Keratinocyte (primary cell): ENCODE measurements at regions not wholly inside any gene's neighbourhood (a gene's known extent, or its start where the extent isn't known, plus 50 kb on each side); places are given as distances from the start of the nearest gene placed in this dataset.

Experiments used
- DNase-seq: peaks from one replicate; pipeline ENCODE4 v3.0.0-alpha.2; 2011; ENCODE audit warnings: low read depth, missing footprints, low spot score
- FAIRE-seq: peaks from 2 replicates; lab custom pipeline; 2011; peaks lifted over from hg19 to GRCh38; lab: Jason Lieb, UNC
- H2AFZ ChIP-seq: 2 replicates; pipeline ENCODE4 v1.6.0; 2012; ENCODE audit warnings: low read length, control low read depth, inconsistent platforms; ENCODE audit not compliant: control insufficient read depth
- H3K27ac ChIP-seq: 2 replicates; pipeline ENCODE4 v1.5.1; 2011; ENCODE audit warnings: low read length; ENCODE audit not compliant: control insufficient read depth, insufficient read depth
- H3K27me3 ChIP-seq: 3 replicates; pipeline ENCODE4 v1.6.0; 2011; ENCODE audit warnings: low read length; ENCODE audit not compliant: control insufficient read depth, insufficient read depth; ENCODE audit errors: extremely low read depth
- H3K36me3 ChIP-seq, 2 experiments: 2 replicates in 1 of 2; 3 replicates in 1 of 2; pipeline ENCODE4 v1.5.1; 2011; ENCODE audit warnings: low read length in 2 of 2, mild to moderate bottlenecking in 1 of 2; ENCODE audit not compliant: control insufficient read depth in 2 of 2, insufficient read depth in 2 of 2; ENCODE audit errors: extremely low read depth in 1 of 2
- H3K4me1 ChIP-seq: 3 replicates; pipeline ENCODE4 v1.5.1; 2011; ENCODE audit warnings: low read length; ENCODE audit not compliant: control insufficient read depth, insufficient read depth; ENCODE audit errors: extremely low read depth
- H3K4me2 ChIP-seq: 3 replicates; pipeline ENCODE4 v1.6.0; 2011; ENCODE audit warnings: low read depth, low read length; ENCODE audit not compliant: control insufficient read depth, insufficient read depth; ENCODE audit errors: extremely low read depth
- H3K4me3 ChIP-seq, 3 experiments: fragments of 200-600 bp in 1 of 3; sonication (generic) in 1 of 3; 2 replicates in 2 of 3; 3 replicates in 1 of 3; pipeline ENCODE4 v1.5.1; 2011 to 2016; ENCODE audit warnings: low read length in 3 of 3, mild to moderate bottlenecking in 3 of 3, control low read depth in 2 of 3, inconsistent platforms in 1 of 3, low read depth in 1 of 3, mixed read lengths in 1 of 3, mixed run types in 1 of 3, moderate library complexity in 1 of 3; ENCODE audit not compliant: control insufficient read depth in 2 of 3, insufficient read depth in 2 of 3; ENCODE audit errors: extremely low read depth in 1 of 3
- H3K79me2 ChIP-seq: 2 replicates; pipeline ENCODE4 v1.6.0; 2012; ENCODE audit warnings: low read length; ENCODE audit not compliant: control insufficient read depth, insufficient read depth
- H3K9ac ChIP-seq: 3 replicates; pipeline ENCODE4 v1.6.0; 2011; ENCODE audit warnings: low read length; ENCODE audit not compliant: control insufficient read depth, insufficient read depth; ENCODE audit errors: extremely low read depth
- H3K9me1 ChIP-seq: 3 replicates; pipeline ENCODE4 v1.6.0; 2011; ENCODE audit warnings: low read length; ENCODE audit not compliant: control insufficient read depth, insufficient read depth; ENCODE audit errors: extremely low read depth
- H3K9me3 ChIP-seq: 2 replicates; pipeline ENCODE4 v1.5.1; 2012; ENCODE audit warnings: low read depth, low read length; ENCODE audit not compliant: control insufficient read depth
- H4K20me1 ChIP-seq: 3 replicates; pipeline ENCODE4 v1.6.0; 2011; ENCODE audit warnings: low read length; ENCODE audit not compliant: control insufficient read depth, insufficient read depth; ENCODE audit errors: extremely low read depth
- EZH2 ChIP-seq: IDR thresholded peaks from one replicate; pipeline ENCODE4 v1.6.1; 2012; ENCODE audit warnings: inconsistent platforms, mild to moderate bottlenecking, low read length, moderate library complexity
- dilution Hi-C: fragments of 300-500 bp; cut with MboI; formaldehyde crosslinking; loops from one replicate; pipeline ENCODE4 v1.7.0; 2020; ENCODE audit warnings: low sequenced_read_pairs; ENCODE audit not compliant: extremely low pct_ligation_motif_present
- TF ChIP-seq, protein P1 (sequence below), 3 experiments: IDR thresholded peaks in 1 of 3; conservative IDR thresholded peaks in 1 of 3; optimal IDR thresholded peaks in 1 of 3; 2 replicates in 2 of 3; 3 replicates in 1 of 3; pipeline versions ENCODE3 to v1.5.1; 2011; ENCODE audit warnings: low read length in 3 of 3, mild to moderate bottlenecking in 3 of 3, moderate library complexity in 2 of 3, control low read depth in 1 of 3, inconsistent platforms in 1 of 3; ENCODE audit not compliant: insufficient read depth in 2 of 3; ENCODE audit errors: extremely low read depth in 1 of 3

GRCh38 chr1:58312461-58312860 is 234.1 kb downstream of the OMA1 start:
- H2AFZ ChIP-seq: no peak overlapping the region
- dilution Hi-C loops: no loop called here
- no peaks in the 10 kb centered on the region for H3K79me2 ChIP-seq
- H3K9ac ChIP-seq: no peak overlapping the region
- no peaks in the 10 kb centered on the region for H4K20me1 ChIP-seq
- no peaks in the 10 kb centered on the region for H3K36me3 ChIP-seq
- H3K9me3 ChIP-seq: no peaks in the 10 kb centered on the region
- no peak overlapping the region for H3K4me2 ChIP-seq
- DNase-seq (no peak), FAIRE-seq (no peak)
- H3K27ac ChIP-seq: no peak overlapping the region
- no peaks in the 10 kb centered on the region for H3K9me1 ChIP-seq
- no peaks in the 10 kb centered on the region for H3K27me3 ChIP-seq
- no peaks in the 10 kb centered on the region for H3K4me1 ChIP-seq
- no peak overlapping the region for H3K4me3 ChIP-seq
- TF ChIP-seq, protein P1, sequence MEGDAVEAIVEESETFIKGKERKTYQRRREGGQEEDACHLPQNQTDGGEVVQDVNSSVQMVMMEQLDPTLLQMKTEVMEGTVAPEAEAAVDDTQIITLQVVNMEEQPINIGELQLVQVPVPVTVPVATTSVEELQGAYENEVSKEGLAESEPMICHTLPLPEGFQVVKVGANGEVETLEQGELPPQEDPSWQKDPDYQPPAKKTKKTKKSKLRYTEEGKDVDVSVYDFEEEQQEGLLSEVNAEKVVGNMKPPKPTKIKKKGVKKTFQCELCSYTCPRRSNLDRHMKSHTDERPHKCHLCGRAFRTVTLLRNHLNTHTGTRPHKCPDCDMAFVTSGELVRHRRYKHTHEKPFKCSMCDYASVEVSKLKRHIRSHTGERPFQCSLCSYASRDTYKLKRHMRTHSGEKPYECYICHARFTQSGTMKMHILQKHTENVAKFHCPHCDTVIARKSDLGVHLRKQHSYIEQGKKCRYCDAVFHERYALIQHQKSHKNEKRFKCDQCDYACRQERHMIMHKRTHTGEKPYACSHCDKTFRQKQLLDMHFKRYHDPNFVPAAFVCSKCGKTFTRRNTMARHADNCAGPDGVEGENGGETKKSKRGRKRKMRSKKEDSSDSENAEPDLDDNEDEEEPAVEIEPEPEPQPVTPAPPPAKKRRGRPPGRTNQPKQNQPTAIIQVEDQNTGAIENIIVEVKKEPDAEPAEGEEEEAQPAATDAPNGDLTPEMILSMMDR (optimal IDR thresholded peaks at IDR 0.05 in 1 of 3, IDR thresholded peaks at IDR 0.05 in 1 of 3, conservative IDR thresholded peaks at IDR 0.05 in 1 of 3; ENCODE audit: extremely low read depth in 1 of 3, insufficient read depth in 2 of 3, low read length in 3 of 3): no peak
- TF ChIP-seq EZH2: no peak

- Histone ChIP-seq H3K36me3 (no peaks in the 10 kb centered on the region), H3K9ac (no peak overlapping the region), H3K9me1 (no peaks in the 10 kb centered on the region), H3K27me3 (no peaks in the 10 kb centered on the region), H3K27ac (no peak overlapping the region), H3K4me2 (no peak overlapping the region), H4K20me1 (no peaks in the 10 kb centered on the region), H2AFZ (no peak overlapping the region), H3K4me3 (no peak overlapping the region), H3K79me2 (no peaks in the 10 kb centered on the region), H3K9me3 (no peaks in the 10 kb centered on the region), H3K4me1 (no peaks in the 10 kb centered on the region)
- FAIRE-seq (no peak), DNase-seq (no peak)
- dilution Hi-C loops: no loop called here
- no peak for TF ChIP-seq EZH2
- TF ChIP-seq, protein P1 (optimal IDR thresholded peaks at IDR 0.05 in 1 of 3, IDR thresholded peaks at IDR 0.05 in 1 of 3, conservative IDR thresholded peaks at IDR 0.05 in 1 of 3; ENCODE audit: extremely low read depth in 1 of 3, insufficient read depth in 2 of 3, low read length in 3 of 3): no peak
These were observed 235.6 kb downstream of the OMA1 start for GRCh38 chr1:58310881-58311280.
